HFF-Myc (cell line): ENCODE measurements at regions not wholly inside any gene's neighbourhood (a gene's known extent, or its start where the extent isn't known, plus 50 kb on each side); places are given as distances from the start of the nearest gene placed in this dataset.

Experiments used
- DNase-seq: peaks from one replicate; pipeline ENCODE4 v3.0.0-alpha.2; 2011; ENCODE audit warnings: low read depth; ENCODE audit errors: extremely low read depth
- H3K4me3 ChIP-seq: replicated peaks from 2 replicates; pipeline ENCODE4 v1.5.1; 2011; ENCODE audit warnings: low read depth, mild to moderate bottlenecking, control low read depth, low read length
- TF ChIP-seq, protein P1 (sequence below): IDR thresholded peaks from 2 replicates; pipeline ENCODE4 v1.5.1; 2012; ENCODE audit warnings: mild to moderate bottlenecking, low read depth, low read length, control low read depth; ENCODE audit errors: missing control alignments

- TF ChIP-seq, protein P1, sequence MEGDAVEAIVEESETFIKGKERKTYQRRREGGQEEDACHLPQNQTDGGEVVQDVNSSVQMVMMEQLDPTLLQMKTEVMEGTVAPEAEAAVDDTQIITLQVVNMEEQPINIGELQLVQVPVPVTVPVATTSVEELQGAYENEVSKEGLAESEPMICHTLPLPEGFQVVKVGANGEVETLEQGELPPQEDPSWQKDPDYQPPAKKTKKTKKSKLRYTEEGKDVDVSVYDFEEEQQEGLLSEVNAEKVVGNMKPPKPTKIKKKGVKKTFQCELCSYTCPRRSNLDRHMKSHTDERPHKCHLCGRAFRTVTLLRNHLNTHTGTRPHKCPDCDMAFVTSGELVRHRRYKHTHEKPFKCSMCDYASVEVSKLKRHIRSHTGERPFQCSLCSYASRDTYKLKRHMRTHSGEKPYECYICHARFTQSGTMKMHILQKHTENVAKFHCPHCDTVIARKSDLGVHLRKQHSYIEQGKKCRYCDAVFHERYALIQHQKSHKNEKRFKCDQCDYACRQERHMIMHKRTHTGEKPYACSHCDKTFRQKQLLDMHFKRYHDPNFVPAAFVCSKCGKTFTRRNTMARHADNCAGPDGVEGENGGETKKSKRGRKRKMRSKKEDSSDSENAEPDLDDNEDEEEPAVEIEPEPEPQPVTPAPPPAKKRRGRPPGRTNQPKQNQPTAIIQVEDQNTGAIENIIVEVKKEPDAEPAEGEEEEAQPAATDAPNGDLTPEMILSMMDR = no peak
- no peak overlapping the region for H3K4me3 ChIP-seq
- DNase-seq = peak; percentile 39
These were observed 143.3 kb upstream of the PREP start for GRCh38 chr6:105545947-105546731.

DNA sequence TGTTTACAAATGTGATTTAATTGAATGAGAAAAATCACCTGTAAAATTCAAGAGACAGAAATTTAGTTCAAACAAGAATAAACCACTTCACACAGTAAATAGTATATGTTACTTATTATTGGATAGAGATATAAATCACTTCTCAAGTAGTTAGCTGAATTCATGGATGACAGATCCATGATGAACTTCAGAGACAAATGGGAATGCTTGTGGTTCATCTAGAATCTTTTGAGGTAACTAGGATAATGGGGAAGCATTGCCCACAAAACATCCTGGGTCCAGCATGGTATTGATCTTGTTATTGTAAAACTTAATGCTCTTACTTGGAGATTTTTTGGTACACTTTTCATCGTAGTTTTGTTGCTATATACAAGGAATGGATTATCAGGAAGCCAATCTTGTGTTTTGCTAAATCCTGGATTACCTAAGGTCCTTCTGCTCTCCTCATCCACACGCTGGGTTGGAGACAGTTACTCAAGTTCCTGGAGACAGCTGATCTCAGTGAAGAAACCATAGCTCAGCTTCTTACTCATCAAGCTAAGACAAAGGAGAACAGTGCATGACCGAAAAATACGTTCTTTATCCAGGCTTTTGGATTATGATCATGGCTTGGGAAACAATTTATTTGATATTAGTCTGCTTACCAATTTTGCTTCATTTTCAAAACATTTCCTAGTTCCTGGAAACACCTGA is 142.5 kb upstream of the PREP start:
- no peak overlapping the region for H3K4me3 ChIP-seq
- no peak for DNase-seq
- TF ChIP-seq, protein P1 = no peak

DNA sequence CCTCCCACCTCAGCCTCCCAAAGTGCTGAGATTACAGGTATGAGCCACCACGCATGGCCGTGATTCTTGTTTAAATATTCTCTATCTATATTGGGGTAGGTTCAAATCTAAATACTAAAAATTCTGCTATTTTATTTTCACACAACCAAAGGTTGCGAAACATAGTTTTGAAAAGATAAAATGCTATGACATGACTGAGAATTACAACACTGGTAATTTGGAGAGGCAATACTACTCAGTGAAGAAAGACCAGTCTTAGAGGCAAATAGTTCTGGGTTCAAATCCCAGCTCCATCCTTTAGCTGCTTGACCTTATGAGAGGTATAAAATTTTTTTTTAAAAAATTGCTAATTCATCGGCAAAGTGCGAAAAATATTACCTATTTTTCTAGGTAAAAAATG is 137.0 kb upstream of the PREP start:
- DNase-seq = no peak
- no peak overlapping the region for H3K4me3 ChIP-seq
- TF ChIP-seq, protein P1 = no peak

DNA sequence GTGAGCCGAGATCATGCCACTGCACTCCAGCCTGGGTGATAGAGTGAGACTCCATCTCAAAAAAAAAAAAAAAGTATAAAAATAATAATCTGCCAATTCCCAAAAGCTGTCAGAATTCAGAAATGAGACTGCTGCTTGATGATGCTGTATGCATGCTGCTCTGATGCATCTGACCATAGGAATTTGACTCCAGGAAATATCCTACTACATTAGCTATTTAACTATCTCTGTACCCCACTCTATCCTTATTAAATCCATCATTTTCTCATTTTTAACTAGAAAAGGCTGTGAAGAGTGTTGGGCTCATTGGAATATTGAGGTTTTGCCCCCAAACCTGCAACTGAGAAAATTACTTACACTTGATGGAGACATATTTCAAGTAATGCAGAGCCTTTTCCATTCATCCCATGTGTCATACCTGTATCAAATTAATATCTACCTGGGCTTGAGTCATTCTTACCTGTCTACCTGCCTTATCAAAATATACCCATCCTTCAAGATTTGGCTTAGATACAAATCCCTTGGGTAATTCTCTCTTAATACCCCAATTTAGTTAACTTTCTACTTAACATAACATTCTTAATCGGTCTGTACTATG is 135.2 kb upstream of the PREP start:
- TF ChIP-seq, protein P1 = no peak
- DNase-seq = no peak
- H3K4me3 ChIP-seq = no peak overlapping the region

DNA sequence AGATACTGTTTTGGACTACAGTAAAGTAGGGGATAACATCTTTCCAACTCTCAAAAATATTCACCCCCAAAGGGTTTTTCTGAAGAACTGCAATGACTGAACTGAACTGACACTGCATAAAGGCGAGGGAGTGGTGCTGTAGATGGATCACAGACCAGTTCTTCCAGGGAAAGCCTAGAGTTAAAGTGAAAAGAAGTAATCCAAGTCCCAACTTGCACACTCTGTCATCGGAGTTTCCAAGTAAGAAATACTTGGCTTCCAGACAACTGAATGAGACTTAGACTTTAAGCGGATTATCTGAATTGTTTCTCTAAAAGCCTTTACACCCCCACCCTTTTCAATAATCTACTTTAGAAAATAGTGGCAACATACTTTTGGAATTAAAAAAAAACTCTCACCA is 134.1 kb upstream of the PREP start:
- no peak for DNase-seq
- H3K4me3 ChIP-seq = no peak overlapping the region
- TF ChIP-seq, protein P1 = no peak

GRCh38 chr6:105533301-105533700 is 130.4 kb upstream of the PREP start:
- TF ChIP-seq, protein P1 = no peak
- H3K4me3 ChIP-seq = no peak overlapping the region
- DNase-seq = no peak
